ENCODE measurements at regions not wholly inside any gene's neighbourhood (a gene's known extent, or its start where the extent isn't known, plus 50 kb on each side); places are given as distances from the start of the nearest gene placed in this dataset.

- TF ChIP-seq NR2C2 (CRISPR knock-in tag; IDR thresholded peaks at IDR 0.05), result no peak
- TF ChIP-seq NR2C2 (tag; IDR thresholded peaks at IDR 0.05), result 0 out of 2 replicates have a peak, but pooled peaks have one; percentile 24
- no peak for TF ChIP-seq MITF (IDR thresholded peaks at IDR 0.05)
- no peak for TF ChIP-seq IRF1 (CRISPR knock-in tag; IDR thresholded peaks at IDR 0.05; ENCODE audit: borderline replicate concordance)
- TF ChIP-seq NFRKB (IDR thresholded peaks at IDR 0.05; ENCODE audit: low read depth), result no peak
- peak; percentile 67 for TF ChIP-seq ZNF592 (IDR thresholded peaks at IDR 0.05)
- TF ChIP-seq CBFA2T3 (IDR thresholded peaks at IDR 0.05), result peak; percentile 25; the same call in 1 of the 2 replicates
- peak; percentile 80 for TF ChIP-seq HMBOX1 (IDR thresholded peaks at IDR 0.05)
- TF ChIP-seq ZNF408 (CRISPR knock-in tag; IDR thresholded peaks at IDR 0.05; ENCODE audit: low read depth), result no peak
- TF ChIP-seq PRPF4 (IDR thresholded peaks at IDR 0.05; ENCODE audit: insufficient read depth, low read depth, low read length, poor library complexity, severe bottlenecking), result no peak
- TF ChIP-seq NR2C1 (IDR thresholded peaks at IDR 0.05), result no peak
- TF ChIP-seq NR2C1 (tag; IDR thresholded peaks at IDR 0.05), result 0 out of 2 replicates have a peak, but pooled peaks have one; percentile 35
- no peak for TF ChIP-seq NFYB (IDR thresholded peaks at IDR 0.05; ENCODE audit: extremely low read depth, insufficient read length)
- no peak for TF ChIP-seq TAF15 (IDR thresholded peaks at IDR 0.05; ENCODE audit: low read depth, low read length)
Observed at GRCh38 chr3:5437783-5438323, 250.3 kb downstream of the EDEM1 start (continued).
